ENCODE measurements at regions not wholly inside any gene's neighbourhood (a gene's known extent, or its start where the extent isn't known, plus 50 kb on each side); places are given as distances from the start of the nearest gene placed in this dataset.
A peak's percentile ranks its signal among the peaks of the same experiment; 100 is the strongest.

DNA sequence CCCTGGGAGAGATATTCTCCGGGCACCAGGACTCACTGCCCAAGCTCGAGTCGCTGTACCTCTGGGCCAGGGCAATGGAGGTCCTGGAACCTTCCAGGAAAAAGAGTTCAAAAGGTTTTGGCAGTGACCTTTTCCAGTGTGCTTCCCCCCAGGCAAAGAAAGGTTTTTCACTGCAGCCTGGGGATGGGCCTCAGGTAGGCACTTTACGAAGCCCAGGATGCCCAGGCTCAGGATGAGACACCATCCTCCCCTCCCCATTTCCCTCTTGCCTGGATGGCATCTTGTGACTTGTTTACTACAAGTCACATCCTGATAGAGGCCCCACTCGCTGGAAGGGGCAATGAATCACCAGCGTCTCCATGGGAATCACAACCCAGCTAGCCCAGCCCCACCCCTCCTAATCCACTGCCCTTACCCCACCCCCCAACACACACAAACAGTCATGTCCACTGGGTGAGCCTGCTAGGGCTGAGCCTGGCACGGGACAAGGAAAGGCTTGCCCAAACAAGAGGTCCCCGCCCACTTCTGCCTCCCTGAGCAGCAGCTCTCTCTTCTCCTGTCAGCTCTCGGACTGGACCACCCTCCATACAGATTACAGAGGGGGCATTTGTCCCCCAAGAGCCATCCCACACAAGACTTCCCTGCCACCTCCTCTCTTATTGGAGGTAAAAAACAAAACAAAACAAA is 93.8 kb upstream of the SMNDC1 start:
- DNase-seq (ENCODE audit: low spot score), result peak; percentile 92

GRCh38 chr10:110399106-110399964 is 94.6 kb upstream of the SMNDC1 start:
- peak; percentile 86 for DNase-seq (ENCODE audit: low spot score)

GRCh38 chr10:110399965-110400933 is 95.5 kb upstream of the SMNDC1 start:
- DNase-seq (ENCODE audit: low spot score), result no peak

GRCh38 chr10:110401401-110402076 is 96.2 kb upstream of the DUSP5 start:
- DNase-seq (ENCODE audit: low spot score), result no peak

DNA sequence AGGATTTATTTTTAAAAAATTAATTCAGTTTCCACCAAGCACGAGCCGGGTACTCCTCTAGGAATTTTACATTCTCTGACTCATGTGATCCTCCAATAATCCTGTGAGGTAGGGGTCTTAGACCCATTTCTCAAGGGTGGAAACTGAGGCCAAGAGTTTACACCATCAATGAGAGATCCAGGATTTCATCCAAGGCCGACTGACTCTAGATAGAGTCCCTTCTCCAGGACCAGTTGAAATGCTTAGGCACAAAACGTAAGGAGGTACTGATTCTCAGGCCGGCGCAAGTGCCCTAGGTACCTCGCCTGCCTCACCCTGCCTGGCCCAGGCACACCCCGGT is 95.7 kb upstream of the DUSP5 start:
- no peak for DNase-seq (ENCODE audit: low spot score)

DNA sequence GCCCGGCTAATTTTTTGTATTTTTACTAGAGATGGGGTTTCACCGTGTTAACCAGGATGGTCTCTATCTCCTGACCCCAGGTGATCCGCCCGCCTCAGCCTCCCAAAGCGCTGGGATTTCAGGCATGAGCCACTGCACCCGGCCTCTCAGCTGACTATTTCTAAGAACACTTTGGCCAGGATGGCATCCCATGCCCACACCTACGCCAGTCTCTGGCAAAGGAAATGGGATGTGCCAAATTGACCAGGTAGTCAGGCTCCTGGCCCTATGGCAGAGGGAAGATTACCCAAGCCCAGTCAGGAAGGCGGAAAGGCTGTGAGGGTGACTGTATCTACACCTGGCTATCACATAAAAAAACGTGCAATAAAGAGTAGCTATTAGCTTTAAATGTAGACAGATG is 94.1 kb upstream of the DUSP5 start:
- no peak for DNase-seq (ENCODE audit: low spot score)

DNA sequence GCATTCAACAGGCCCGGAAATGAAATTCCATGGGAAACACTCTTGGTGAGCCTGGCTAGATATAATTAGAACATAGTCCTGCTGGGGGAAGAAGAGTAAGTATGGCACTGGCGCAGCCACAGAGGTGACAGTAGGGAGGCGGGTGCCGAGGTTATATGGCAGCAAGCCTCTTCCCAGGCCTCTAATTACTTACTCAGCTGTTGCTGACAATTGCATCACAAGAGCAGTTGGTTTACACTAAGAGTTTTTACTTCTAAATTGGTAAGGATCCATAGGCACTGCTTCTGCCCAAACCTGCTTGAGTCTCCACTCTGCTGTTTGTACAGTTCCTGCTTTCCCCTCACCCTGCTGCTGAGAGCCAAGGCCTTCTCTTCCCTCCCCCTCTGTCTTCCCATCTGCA is 93.3 kb upstream of the DUSP5 start:
- DNase-seq (ENCODE audit: low spot score), result no peak

GRCh38 chr10:110404825-110405224 is 92.9 kb upstream of the DUSP5 start:
- DNase-seq (ENCODE audit: low spot score), result no peak

- no peak for DNase-seq (ENCODE audit: low spot score)
Observed at GRCh38 chr10:110405380-110405779, 92.3 kb upstream of the DUSP5 start.

- DNase-seq (ENCODE audit: low spot score), result no peak
Observed at GRCh38 chr10:110407301-110408170, 90.2 kb upstream of the DUSP5 start.

GRCh38 chr10:110408203-110408871 is 89.4 kb upstream of the DUSP5 start:
- no peak for DNase-seq (ENCODE audit: low spot score)

DNA sequence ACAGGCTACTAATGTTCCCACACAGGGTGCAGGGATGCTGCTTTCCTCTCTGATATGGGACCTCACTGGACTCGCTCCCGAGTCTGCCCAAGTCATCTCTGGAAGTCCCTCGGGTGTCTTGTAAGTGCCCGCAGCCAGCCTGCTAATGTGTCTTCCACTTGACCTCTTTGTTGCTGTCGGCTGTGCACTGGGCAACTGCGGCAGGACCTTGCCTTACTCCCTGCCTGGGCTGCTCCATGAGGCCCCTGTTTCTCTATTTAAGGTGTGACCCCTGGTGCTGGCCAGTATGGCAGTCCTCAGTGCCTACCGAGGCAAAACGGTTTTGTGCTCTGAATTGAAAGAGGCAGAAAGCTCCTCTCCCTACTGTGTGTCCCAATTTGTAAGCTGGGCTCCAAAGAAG is 88.8 kb upstream of the DUSP5 start:
- DNase-seq (ENCODE audit: low spot score), result no peak

GRCh38 chr10:110409488-110409887 is 88.2 kb upstream of the DUSP5 start:
- DNase-seq (ENCODE audit: low spot score), result no peak

DNA sequence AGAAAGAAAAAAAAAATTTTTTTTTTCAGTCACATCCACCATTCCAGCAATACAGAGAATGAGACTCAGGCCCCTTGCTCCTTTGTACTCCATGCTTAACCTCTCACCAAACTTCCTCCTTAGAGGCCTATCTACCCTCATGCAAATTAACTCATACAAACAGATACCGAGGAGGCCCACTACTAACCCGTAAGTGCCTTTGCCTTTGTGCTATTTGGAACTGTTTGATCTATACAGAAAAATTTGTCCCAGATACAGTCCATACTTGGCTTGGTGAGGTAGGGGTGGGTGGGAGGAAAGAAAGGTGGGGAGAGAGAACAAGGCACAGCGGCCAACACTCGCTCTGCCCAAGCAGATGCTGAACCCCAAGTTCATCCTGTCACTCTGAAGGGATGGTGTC is 87.8 kb upstream of the DUSP5 start:
- no peak for DNase-seq (ENCODE audit: low spot score)

GRCh38 chr10:110410329-110411046 is 87.2 kb upstream of the DUSP5 start:
- DNase-seq (ENCODE audit: low spot score), result peak; percentile 95

- peak; percentile 49 for DNase-seq (ENCODE audit: low spot score)
Observed at GRCh38 chr10:110411047-110411410, 86.7 kb upstream of the DUSP5 start.

- DNase-seq (ENCODE audit: low spot score), result peak; percentile 27
Observed at GRCh38 chr10:110413049-110413783, 84.5 kb upstream of the DUSP5 start.

DNA sequence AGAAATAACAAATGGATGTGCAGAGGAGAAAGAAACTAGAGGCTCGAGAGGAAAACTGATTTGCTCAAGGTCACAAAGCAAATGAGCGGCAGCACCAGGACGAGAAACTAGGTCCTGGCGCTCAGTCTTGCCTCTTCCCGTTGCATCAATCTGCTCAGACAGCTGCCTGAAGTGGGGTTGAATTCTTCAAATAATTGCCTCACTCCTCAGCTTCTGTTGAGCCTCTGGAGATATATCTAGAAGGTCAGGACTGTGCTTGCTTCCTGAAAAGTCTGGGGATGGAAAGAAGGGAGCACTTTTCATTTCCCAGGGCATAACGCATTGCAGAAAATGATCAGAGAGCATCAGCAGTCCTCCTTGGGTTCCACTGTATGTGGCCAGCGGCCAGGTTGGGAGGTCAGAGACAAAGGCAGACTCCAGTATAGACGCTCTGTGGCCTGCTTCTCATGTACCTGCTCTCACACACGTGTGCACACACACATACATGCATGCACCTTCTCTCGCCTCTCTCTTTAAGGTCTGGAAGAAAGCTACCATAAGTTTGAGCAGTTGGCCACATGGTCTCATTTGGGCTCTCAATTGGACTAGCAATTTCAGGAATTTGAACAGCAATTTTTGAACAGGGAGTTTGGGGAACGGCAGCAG is 83.7 kb upstream of the DUSP5 start:
- no peak for DNase-seq (ENCODE audit: low spot score)
